Uterus (tissue), 3 donors: ENCODE measurements at regions not wholly inside any gene's neighbourhood (a gene's known extent, or its start where the extent isn't known, plus 50 kb on each side); places are given as distances from the start of the nearest gene placed in this dataset.
"Not testable (repeated sequence)": the region's sequence is repeated elsewhere in the genome, so short reads cannot be mapped to it uniquely, and the experiment has no call there.

Experiments used
- DNase-seq, 2 donors: peaks; one replicate each; pipeline ENCODE4 v3.0.0-alpha.2; 2019 to 2020
- H3K27ac ChIP-seq, 2 donors: fragments of 200-600 bp; sonication (generic); 1 replicate in 1 of 2; 2 replicates in 1 of 2; pipeline ENCODE4 v1.5.1; 2016 to 2018
- H3K27me3 ChIP-seq, 2 donors: fragments of 200-600 bp; sonication (generic); one replicate each; pipeline ENCODE4 v1.5.1; 2018 to 2019; ENCODE audit warnings: control low read depth in 1 of 2
- H3K36me3 ChIP-seq, 2 donors: fragments of 200-600 bp; sonication (generic); one replicate each; pipeline ENCODE4 v1.5.1; 2019; ENCODE audit warnings: control low read depth in 1 of 2
- H3K4me1 ChIP-seq, 2 donors: fragments of 200-600 bp; sonication (generic); one replicate each; pipeline ENCODE4 v1.5.1; 2018 to 2019; ENCODE audit warnings: control low read depth in 1 of 2
- H3K4me3 ChIP-seq, 2 donors: fragments of 200-600 bp; sonication (generic); 1 replicate in 1 of 2; 2 replicates in 1 of 2; pipeline ENCODE4 v1.5.1; 2018 to 2019; ENCODE audit warnings: mild to moderate bottlenecking in 1 of 2
- H3K9me3 ChIP-seq, 2 donors: fragments of 200-600 bp; sonication (generic); one replicate each; pipeline ENCODE4 v1.5.1; 2019; ENCODE audit warnings: control low read depth in 1 of 2
- CTCF ChIP-seq, 4 experiments: fragments of 200-600 bp in 2 of 4; fragments of 450-650 bp in 2 of 4; sonication (generic) in 2 of 4; IDR thresholded peaks; one replicate each; pipeline ENCODE4 v1.5.1; 2016 to 2019; ENCODE audit warnings: antibody characterized with exemption in 4 of 4, mild to moderate bottlenecking in 2 of 4, moderate library complexity in 1 of 4
- POLR2A ChIP-seq, 2 donors: fragments of 450-650 bp; IDR thresholded peaks; one replicate each; pipeline ENCODE4 v1.6.1; 2016; ENCODE audit warnings: antibody characterized with exemption in 2 of 2, mild to moderate bottlenecking in 1 of 2, moderate library complexity in 1 of 2
- intact Hi-C: fragments of 100-400 bp; cut with DNase I; formaldehyde crosslinking; loops from one replicate; pipeline ENCODE4 v1.15.1; 2023; ENCODE audit warnings: low total_unique reads
- donor health status: DM: yes; HTN: yes; CAD: no.

DNA sequence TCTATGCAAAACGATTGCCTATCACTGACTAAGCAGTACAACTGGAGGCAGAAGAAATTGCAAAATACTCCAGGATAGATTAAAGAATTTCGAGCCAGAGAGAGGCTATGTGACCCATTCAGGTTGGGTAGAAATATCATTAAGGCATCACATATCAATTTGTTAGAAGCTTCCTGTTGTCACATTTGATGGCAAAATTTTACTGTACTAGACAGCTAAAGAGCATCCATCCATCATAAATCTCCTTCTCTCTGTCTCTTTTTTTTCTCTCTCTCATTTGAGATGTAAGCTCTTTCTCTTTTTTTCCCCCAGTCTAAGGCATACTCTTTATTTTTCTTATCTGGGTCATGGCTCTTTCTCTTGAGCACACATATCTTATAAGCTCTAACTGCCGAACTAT, 155.7 kb downstream of the EVA1A start:
- TF ChIP-seq POLR2A (IDR thresholded peaks at IDR 0.05): no peak
- TF ChIP-seq CTCF (IDR thresholded peaks at IDR 0.05): no peak
- Histone ChIP-seq H3K9me3 (no peaks in the 10 kb centered on the region), H3K27ac (no peak overlapping the region), H3K4me1 (peaks cover 0 to 4% of the 10 kb centered on the region in 2 donors), H3K27me3 (no peaks in the 10 kb centered on the region), H3K4me3 (no peak overlapping the region), H3K36me3 (no peaks in the 10 kb centered on the region)
- DNase-seq: no peak
- intact Hi-C loops: no loop called here

- no peak for DNase-seq
- H3K9me3 ChIP-seq: no peaks in the 10 kb centered on the region
- no peaks in the 10 kb centered on the region for H3K36me3 ChIP-seq
- TF ChIP-seq POLR2A (IDR thresholded peaks at IDR 0.05) (no peak), CTCF (IDR thresholded peaks at IDR 0.05) (peak; percentile 46 to 72 (median 49))
- intact Hi-C loops: no loop called here
- no peak overlapping the region for H3K4me3 ChIP-seq
- no peak overlapping the region for H3K27ac ChIP-seq
- peaks cover 0 to 4% of the 10 kb centered on the region in 2 donors for H3K4me1 ChIP-seq
- H3K27me3 ChIP-seq: no peaks in the 10 kb centered on the region
These were observed 156.7 kb downstream of the EVA1A start for GRCh38 chr2:75403991-75404428.

DNA sequence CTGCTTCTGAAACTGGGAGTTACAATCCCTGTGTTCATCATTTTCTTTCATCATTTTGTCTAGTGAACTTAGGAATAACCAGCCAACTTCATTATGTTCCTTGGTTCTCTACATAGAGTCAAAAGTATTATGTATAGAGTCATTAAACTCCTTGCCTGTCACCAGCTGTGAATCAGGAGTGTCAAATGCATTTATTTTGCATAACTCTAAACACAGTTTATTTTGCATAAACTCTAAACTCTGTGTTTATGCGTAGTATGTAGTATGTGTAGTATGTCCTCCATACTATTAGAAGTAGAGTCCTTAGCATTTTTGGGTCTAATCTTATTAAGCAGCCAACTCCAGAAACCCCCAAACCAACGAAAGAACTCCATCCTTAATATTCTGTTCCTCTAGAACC, 164.4 kb downstream of the EVA1A start:
- Histone ChIP-seq H3K36me3 (no peaks in the 10 kb centered on the region), H3K9me3 (no peaks in the 10 kb centered on the region), H3K27me3 (no peaks in the 10 kb centered on the region), H3K27ac (no peak overlapping the region), H3K4me1 (no peaks in the 10 kb centered on the region), H3K4me3 (no peak overlapping the region)
- intact Hi-C loops: no loop called here
- no peak for DNase-seq
- TF ChIP-seq POLR2A (IDR thresholded peaks at IDR 0.05) (no peak), CTCF (IDR thresholded peaks at IDR 0.05) (no peak)

GRCh38 chr2:75394764-75395163, 166.0 kb downstream of the EVA1A start:
- H3K27ac ChIP-seq, intact Hi-C loops, H3K9me3 ChIP-seq, H3K4me1 ChIP-seq, H3K36me3 ChIP-seq, H3K4me3 ChIP-seq, H3K27me3 ChIP-seq, DNase-seq: not testable (repeated sequence)

GRCh38 chr2:75390169-75390568, 170.6 kb downstream of the EVA1A start:
- no peaks in the 10 kb centered on the region for H3K36me3 ChIP-seq

More at GRCh38 chr2:75390169-75390568, 170.6 kb downstream of the EVA1A start:
- intact Hi-C loops: no loop called here
- Histone ChIP-seq H3K9me3 (no peaks in the 10 kb centered on the region), H3K27me3 (no peaks in the 10 kb centered on the region), H3K4me3 (no peak overlapping the region), H3K27ac (no peak overlapping the region), H3K4me1 (no peaks in the 10 kb centered on the region)
- DNase-seq: no peak
- TF ChIP-seq CTCF (IDR thresholded peaks at IDR 0.05): no peak
- no peak for TF ChIP-seq POLR2A (IDR thresholded peaks at IDR 0.05)
